Anterior cingulate cortex (tissue), 58 donors: ENCODE measurements at regions not wholly inside any gene's neighbourhood (a gene's known extent, or its start where the extent isn't known, plus 50 kb on each side); places are given as distances from the start of the nearest gene placed in this dataset.

Experiments
- DNase-seq, 58 donors: peaks; one replicate each; lab custom pipeline; 2025; lab: John Stamatoyannopoulos, UW

GRCh38 chr11:11789735-11790369 is 51.9 kb upstream of the USP47 start:
- DNase-seq = peak in 1 of 58 donors; percentile 27

DNA sequence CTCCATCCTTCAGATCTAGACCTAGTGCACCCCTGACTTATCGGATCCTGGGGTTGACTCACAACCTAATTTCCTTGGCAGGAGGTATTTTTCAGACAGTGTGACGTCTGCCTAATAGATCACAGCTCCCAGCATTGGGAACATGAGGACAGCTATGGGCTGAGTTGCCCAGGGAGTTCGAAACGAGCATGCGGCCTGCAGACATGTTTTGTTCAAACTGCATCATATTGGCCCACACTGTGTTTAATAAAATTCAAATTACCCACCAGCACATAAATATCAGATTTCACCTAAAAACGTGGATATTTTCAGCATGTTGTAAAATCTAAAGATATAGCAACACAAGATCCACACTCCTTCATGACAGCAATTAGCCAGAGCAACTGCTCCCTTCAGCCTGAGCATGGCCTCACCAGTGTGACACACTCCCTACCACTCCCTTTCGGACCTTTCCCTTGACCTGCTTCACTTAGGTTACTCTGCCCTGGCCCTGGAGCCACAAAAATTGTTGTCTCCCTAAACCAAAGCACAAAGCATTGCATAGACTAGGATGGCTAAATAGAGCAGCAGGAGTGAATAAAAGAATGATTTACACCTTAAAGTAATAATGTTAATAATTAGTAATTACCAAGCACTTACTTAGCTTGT is 53.6 kb upstream of the USP47 start:
- DNase-seq = no peak

GRCh38 chr11:11787305-11788062 is 54.3 kb upstream of the USP47 start:
- DNase-seq = peak in 55 of 58 donors; percentile 13 to 83 (median 61)

- DNase-seq = no peak
Observed at GRCh38 chr11:11786771-11787170, 55.0 kb upstream of the USP47 start.

- no peak for DNase-seq
Observed at GRCh38 chr11:11786234-11786633, 55.5 kb upstream of the USP47 start.

GRCh38 chr11:11782532-11783110 is 59.2 kb upstream of the USP47 start:
- DNase-seq = no peak

GRCh38 chr11:11780858-11781257 is 60.9 kb upstream of the USP47 start:
- DNase-seq = no peak

- no peak for DNase-seq
Observed at GRCh38 chr11:11779975-11780374, 61.8 kb upstream of the USP47 start.

- no peak for DNase-seq
Observed at GRCh38 chr11:11777897-11778296, 63.9 kb upstream of the USP47 start.

GRCh38 chr11:11776714-11777113 is 65.1 kb upstream of the USP47 start:
- no peak for DNase-seq

- no peak for DNase-seq
Observed at GRCh38 chr11:11774928-11775327, 66.8 kb upstream of the USP47 start.

GRCh38 chr11:11772865-11773515 is 68.8 kb upstream of the USP47 start:
- no peak for DNase-seq

DNA sequence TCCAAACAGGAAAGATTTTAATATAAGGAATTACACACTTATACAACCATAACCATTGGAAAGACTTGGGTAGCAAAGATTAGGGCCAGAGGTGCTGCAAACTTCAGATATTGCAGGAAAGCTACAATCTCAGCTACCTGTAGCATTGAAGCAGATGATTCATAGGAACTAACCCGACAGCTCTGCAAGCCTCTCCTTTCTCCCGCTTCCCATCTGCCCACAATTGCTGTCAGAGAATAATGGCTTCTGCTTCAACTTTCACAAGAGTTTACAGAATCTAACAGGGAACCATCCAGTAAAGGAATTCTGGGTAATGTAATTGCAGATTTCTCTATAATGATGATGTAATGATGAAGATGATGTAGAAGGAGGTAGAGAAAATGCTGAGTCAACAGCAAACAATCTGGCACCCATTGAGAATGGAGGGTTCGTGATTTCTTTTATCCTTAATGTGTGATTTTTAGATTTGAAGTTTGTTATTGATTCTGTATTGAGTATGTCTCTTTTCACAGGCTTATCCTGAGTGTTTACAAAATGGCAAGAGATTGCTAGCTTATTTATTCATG is 70.8 kb upstream of the USP47 start:
- DNase-seq = no peak

- DNase-seq = peak in 5 of 58 donors; percentile 10 to 50 (median 27)
Observed at GRCh38 chr11:11770296-11770695, 71.5 kb upstream of the USP47 start.

GRCh38 chr11:11769782-11770181 is 72.0 kb upstream of the USP47 start:
- no peak for DNase-seq

DNA sequence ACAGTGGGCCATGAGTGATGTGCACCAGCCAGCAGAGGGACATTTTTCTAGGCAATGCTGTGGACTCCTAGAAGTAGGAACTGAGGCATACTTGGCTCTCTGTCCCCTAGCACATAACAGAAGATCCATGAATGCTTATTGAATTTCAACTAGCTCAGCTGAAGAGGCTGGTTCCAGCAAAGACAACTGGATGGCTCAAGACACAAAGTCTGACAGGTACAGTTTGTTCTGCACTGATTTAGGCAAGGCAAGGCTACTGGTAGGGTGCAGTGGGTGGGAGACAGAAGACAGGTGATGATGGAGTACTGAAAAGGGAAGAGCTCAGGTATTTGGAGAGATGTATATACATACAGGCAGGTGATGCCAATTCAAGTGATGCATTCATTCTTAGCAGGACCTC is 72.4 kb upstream of the USP47 start:
- DNase-seq = no peak

DNA sequence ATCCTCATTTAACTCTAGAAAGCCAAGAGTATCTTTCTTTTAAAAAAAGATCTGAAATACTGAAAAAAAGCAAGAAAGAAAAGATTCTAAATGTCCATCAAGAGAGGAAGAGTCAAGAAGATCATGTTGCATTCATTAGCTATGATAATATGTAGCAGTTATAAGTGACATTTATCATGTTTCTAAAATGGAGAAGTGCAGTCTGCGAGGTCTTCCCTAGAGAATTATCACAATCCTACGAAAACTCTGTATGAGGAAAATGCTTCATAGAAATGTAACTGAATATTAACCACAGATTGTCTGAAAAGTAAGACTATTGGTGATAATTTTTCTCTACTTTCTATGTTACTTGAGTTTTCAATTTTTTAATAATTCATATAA is 77.4 kb upstream of the USP47 start:
- DNase-seq = no peak

GRCh38 chr11:11763796-11764422 is 77.9 kb upstream of the USP47 start:
- no peak for DNase-seq

DNA sequence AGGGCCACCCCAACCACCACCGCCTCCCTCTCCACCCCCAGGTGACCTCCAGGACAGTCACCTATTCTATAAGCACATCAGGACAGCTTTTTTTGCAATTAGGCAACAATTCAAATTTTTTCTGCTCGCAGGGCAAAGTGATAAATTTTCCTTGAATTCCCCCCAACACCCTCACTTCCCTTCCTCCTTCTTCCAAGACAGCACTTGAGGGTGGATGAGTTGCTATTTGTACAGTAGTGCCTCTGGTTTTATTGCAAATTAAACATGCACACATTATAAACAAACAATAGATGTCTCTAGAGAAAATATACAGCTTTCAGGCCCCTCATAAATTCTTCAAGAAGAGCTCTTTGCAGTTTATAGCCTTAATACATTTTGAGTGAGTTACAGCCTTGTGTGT is 80.9 kb upstream of the USP47 start:
- DNase-seq = no peak

GRCh38 chr11:11758603-11759196 is 83.1 kb upstream of the USP47 start:
- DNase-seq = no peak
